ENCODE measurements at regions not wholly inside any gene's neighbourhood (a gene's known extent, or its start where the extent isn't known, plus 50 kb on each side); places are given as distances from the start of the nearest gene placed in this dataset.

DNA sequence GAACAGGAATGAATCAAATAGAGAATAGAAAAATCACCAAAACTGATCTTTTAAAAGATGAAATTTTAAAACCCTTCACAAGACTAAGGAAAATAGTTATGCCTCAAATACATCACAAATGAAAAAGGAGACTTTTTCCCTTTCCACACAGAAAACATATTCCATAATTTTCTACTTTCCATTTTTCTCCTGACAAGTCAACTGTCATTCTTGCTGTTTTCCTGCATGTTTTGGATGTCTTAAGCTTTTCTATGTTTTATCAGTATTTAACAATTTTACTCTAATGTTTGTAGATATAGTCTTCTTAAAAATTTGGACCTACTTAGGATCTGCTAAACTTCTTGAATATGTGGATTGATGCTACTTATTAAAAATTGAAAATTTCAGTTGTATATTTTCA lies 810.8 kb downstream of the OLFM4 start:
- H4K20me1 ChIP-seq (ENCODE audit: control insufficient read depth, extremely low read depth, insufficient read depth, low read length) = no peaks in the 10 kb centered on the region
- no peak overlapping the region for H3K4me3 ChIP-seq (ENCODE audit: control insufficient read depth in 2 of 3, extremely low read depth in 1 of 3, insufficient read depth in 2 of 3, low read depth in 1 of 3, low read length in 3 of 3)
- TF ChIP-seq, protein P1, sequence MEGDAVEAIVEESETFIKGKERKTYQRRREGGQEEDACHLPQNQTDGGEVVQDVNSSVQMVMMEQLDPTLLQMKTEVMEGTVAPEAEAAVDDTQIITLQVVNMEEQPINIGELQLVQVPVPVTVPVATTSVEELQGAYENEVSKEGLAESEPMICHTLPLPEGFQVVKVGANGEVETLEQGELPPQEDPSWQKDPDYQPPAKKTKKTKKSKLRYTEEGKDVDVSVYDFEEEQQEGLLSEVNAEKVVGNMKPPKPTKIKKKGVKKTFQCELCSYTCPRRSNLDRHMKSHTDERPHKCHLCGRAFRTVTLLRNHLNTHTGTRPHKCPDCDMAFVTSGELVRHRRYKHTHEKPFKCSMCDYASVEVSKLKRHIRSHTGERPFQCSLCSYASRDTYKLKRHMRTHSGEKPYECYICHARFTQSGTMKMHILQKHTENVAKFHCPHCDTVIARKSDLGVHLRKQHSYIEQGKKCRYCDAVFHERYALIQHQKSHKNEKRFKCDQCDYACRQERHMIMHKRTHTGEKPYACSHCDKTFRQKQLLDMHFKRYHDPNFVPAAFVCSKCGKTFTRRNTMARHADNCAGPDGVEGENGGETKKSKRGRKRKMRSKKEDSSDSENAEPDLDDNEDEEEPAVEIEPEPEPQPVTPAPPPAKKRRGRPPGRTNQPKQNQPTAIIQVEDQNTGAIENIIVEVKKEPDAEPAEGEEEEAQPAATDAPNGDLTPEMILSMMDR (optimal IDR thresholded peaks at IDR 0.05 in 1 of 3, IDR thresholded peaks at IDR 0.05 in 1 of 3, conservative IDR thresholded peaks at IDR 0.05 in 1 of 3; ENCODE audit: extremely low read depth in 1 of 3, insufficient read depth in 2 of 3, low read length in 3 of 3) = no peak
- TF ChIP-seq EZH2 (IDR thresholded peaks at IDR 0.05; ENCODE audit: low read length) = no peak
- H3K36me3 ChIP-seq (ENCODE audit: control insufficient read depth in 2 of 2, extremely low read depth in 1 of 2, insufficient read depth in 2 of 2, low read length in 2 of 2) = no peaks in the 10 kb centered on the region
- no peak overlapping the region for H3K9ac ChIP-seq (ENCODE audit: control insufficient read depth, extremely low read depth, insufficient read depth, low read length)
- no peaks in the 10 kb centered on the region for H3K9me1 ChIP-seq (ENCODE audit: control insufficient read depth, extremely low read depth, insufficient read depth, low read length)
- H2AFZ ChIP-seq (ENCODE audit: control insufficient read depth, low read length) = no peak overlapping the region
- no peak overlapping the region for H3K27ac ChIP-seq (ENCODE audit: control insufficient read depth, insufficient read depth, low read length)
- H3K9me3 ChIP-seq (ENCODE audit: control insufficient read depth, low read depth, low read length) = no peaks in the 10 kb centered on the region
- dilution Hi-C loops (cut with MboI; ENCODE audit: extremely low pct_ligation_motif_present, low sequenced_read_pairs) = no loop called here
- H3K27me3 ChIP-seq (ENCODE audit: control insufficient read depth, extremely low read depth, insufficient read depth, low read length) = no peaks in the 10 kb centered on the region
- DNase-seq (ENCODE audit: low read depth, low spot score) (no peak), FAIRE-seq (no peak)
- H3K4me2 ChIP-seq (ENCODE audit: control insufficient read depth, extremely low read depth, insufficient read depth, low read depth, low read length) = no peak overlapping the region
- no peaks in the 10 kb centered on the region for H3K4me1 ChIP-seq (ENCODE audit: control insufficient read depth, extremely low read depth, insufficient read depth, low read length)
- no peaks in the 10 kb centered on the region for H3K79me2 ChIP-seq (ENCODE audit: control insufficient read depth, insufficient read depth, low read length)

DNA sequence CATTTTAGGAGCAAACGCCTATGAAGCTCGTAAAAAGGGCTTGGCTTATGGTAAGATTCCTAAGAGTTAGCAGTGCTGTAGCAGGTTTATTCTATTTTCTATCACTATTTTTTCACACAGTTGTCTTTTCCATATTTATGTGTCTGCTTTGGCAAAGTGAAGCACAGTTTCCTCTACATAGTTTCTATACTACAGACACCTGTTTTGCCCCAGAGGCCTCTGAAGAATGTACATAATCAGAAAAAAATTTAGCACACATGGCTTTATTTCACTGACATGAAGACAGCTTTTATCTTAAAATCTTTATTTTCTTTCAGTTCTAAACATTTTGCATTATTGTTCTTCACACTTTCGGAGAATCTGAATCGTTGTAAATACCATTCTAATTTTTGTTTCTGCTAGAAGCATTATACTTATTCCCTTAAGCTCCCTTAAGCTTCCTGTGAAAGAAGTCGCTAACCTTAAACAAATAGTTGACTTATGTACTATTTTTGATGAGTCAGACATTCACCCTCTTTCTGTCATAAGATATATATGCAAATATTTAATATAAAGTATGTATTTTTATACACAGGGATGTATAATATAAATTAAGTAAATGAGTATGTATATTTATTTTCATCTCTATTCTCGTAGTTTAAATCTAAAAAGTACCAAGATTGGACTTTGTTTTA lies 816.0 kb downstream of the OLFM4 start:
- Histone ChIP-seq H3K9me3 (ENCODE audit: control insufficient read depth, low read depth, low read length) (no peaks in the 10 kb centered on the region), H3K4me2 (ENCODE audit: control insufficient read depth, extremely low read depth, insufficient read depth, low read depth, low read length) (no peak overlapping the region), H4K20me1 (ENCODE audit: control insufficient read depth, extremely low read depth, insufficient read depth, low read length) (no peaks in the 10 kb centered on the region), H2AFZ (ENCODE audit: control insufficient read depth, low read length) (no peak overlapping the region), H3K79me2 (ENCODE audit: control insufficient read depth, insufficient read depth, low read length) (no peaks in the 10 kb centered on the region), H3K4me1 (ENCODE audit: control insufficient read depth, extremely low read depth, insufficient read depth, low read length) (no peaks in the 10 kb centered on the region), H3K36me3 (ENCODE audit: control insufficient read depth in 2 of 2, extremely low read depth in 1 of 2, insufficient read depth in 2 of 2, low read length in 2 of 2) (no peaks in the 10 kb centered on the region), H3K9me1 (ENCODE audit: control insufficient read depth, extremely low read depth, insufficient read depth, low read length) (no peaks in the 10 kb centered on the region), H3K4me3 (ENCODE audit: control insufficient read depth in 2 of 3, extremely low read depth in 1 of 3, insufficient read depth in 2 of 3, low read depth in 1 of 3, low read length in 3 of 3) (no peak overlapping the region), H3K27me3 (ENCODE audit: control insufficient read depth, extremely low read depth, insufficient read depth, low read length) (no peaks in the 10 kb centered on the region), H3K9ac (ENCODE audit: control insufficient read depth, extremely low read depth, insufficient read depth, low read length) (no peak overlapping the region), H3K27ac (ENCODE audit: control insufficient read depth, insufficient read depth, low read length) (no peak overlapping the region)
- no peak for FAIRE-seq
- TF ChIP-seq, protein P1 (optimal IDR thresholded peaks at IDR 0.05 in 1 of 3, IDR thresholded peaks at IDR 0.05 in 1 of 3, conservative IDR thresholded peaks at IDR 0.05 in 1 of 3; ENCODE audit: extremely low read depth in 1 of 3, insufficient read depth in 2 of 3, low read length in 3 of 3) = no peak
- no peak for TF ChIP-seq EZH2 (IDR thresholded peaks at IDR 0.05; ENCODE audit: low read length)
- DNase-seq (ENCODE audit: low read depth, low spot score) = no peak
- dilution Hi-C loops (cut with MboI; ENCODE audit: extremely low pct_ligation_motif_present, low sequenced_read_pairs) = no loop called here
